ENCODE measurements at regions not wholly inside any gene's neighbourhood (a gene's known extent, or its start where the extent isn't known, plus 50 kb on each side); places are given as distances from the start of the nearest gene placed in this dataset.
A peak's percentile ranks its signal among the peaks of the same experiment; 100 is the strongest.

DNA sequence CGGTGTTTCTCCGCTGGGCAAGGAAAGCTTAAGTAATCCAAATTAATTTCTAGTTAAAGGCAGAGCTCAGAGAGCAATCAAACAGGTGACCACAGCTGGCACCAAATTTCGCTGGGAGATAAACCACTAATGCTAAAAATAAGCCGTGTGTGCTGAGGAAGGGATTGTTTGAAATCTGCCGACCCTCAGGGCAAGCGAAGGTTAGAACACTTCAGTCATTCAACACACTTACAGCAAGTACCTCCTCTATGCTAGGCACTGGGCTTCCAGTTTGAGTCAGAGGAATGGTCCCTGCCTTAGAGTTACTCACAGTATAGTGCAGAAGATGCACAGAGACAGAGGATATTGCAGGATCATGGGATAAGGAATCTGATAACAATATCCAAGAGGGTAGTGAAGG lies 467.9 kb upstream of the PODXL start:
- WGBS (ENCODE audit: missing lambda C conversion rate): 67% methylated on average over 6 of the region's 6 CpGs
- no peaks in the 10 kb centered on the region for H3K9me3 ChIP-seq
- DNase-seq (ENCODE audit: low read depth in 1 of 2, low spot score in 1 of 2): no peak
- CTCF ChIA-PET: interaction anchor here (0.9 kb wide), 1 partner anchor 55 kb away, joined by 3 read pairs; no protein-coding TSS in a partner anchor
- no peak for TF ChIP-seq FOSB (CRISPR knock-in tag; IDR thresholded peaks at IDR 0.05)
- TF ChIP-seq, protein P1, sequence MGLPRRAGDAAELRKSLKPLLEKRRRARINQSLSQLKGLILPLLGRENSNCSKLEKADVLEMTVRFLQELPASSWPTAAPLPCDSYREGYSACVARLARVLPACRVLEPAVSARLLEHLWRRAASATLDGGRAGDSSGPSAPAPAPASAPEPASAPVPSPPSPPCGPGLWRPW (IDR thresholded peaks at IDR 0.05): no peak
- no peak for TF ChIP-seq HDAC2 (IDR thresholded peaks at IDR 0.05)
- no peak for TF ChIP-seq EHF (CRISPR knock-in tag; IDR thresholded peaks at IDR 0.05)
- TF ChIP-seq, protein P2, sequence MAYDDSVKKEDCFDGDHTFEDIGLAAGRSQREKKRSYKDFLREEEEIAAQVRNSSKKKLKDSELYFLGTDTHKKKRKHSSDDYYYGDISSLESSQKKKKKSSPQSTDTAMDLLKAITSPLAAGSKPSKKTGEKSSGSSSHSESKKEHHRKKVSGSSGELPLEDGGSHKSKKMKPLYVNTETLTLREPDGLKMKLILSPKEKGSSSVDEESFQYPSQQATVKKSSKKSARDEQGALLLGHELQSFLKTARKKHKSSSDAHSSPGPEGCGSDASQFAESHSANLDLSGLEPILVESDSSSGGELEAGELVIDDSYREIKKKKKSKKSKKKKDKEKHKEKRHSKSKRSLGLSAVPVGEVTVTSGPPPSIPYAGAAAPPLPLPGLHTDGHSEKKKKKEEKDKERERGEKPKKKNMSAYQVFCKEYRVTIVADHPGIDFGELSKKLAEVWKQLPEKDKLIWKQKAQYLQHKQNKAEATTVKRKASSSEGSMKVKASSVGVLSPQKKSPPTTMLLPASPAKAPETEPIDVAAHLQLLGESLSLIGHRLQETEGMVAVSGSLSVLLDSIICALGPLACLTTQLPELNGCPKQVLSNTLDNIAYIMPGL (CRISPR knock-in tag; IDR thresholded peaks at IDR 0.05; ENCODE audit: borderline replicate concordance): no peak
- no peak for TF ChIP-seq TFCP2L1 (CRISPR knock-in tag; IDR thresholded peaks at IDR 0.05)
- TF ChIP-seq ZFP36 (IDR thresholded peaks at IDR 0.05; ENCODE audit: borderline replicate concordance, partially characterized antibody): no peak
- TF ChIP-seq ZNF302 (CRISPR knock-in tag; IDR thresholded peaks at IDR 0.05): no peak
- no peak for TF ChIP-seq FOXS1 (CRISPR knock-in tag; IDR thresholded peaks at IDR 0.05)
- TF ChIP-seq EHMT2 (IDR thresholded peaks at IDR 0.05; ENCODE audit: low read depth): no peak
- no peak for TF ChIP-seq ZSCAN20 (CRISPR knock-in tag; IDR thresholded peaks at IDR 0.05)
- TF ChIP-seq, protein P3, sequence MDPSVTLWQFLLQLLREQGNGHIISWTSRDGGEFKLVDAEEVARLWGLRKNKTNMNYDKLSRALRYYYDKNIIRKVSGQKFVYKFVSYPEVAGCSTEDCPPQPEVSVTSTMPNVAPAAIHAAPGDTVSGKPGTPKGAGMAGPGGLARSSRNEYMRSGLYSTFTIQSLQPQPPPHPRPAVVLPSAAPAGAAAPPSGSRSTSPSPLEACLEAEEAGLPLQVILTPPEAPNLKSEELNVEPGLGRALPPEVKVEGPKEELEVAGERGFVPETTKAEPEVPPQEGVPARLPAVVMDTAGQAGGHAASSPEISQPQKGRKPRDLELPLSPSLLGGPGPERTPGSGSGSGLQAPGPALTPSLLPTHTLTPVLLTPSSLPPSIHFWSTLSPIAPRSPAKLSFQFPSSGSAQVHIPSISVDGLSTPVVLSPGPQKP (IDR thresholded peaks at IDR 0.05; ENCODE audit: low read depth, low read length): no peak
- TF ChIP-seq SREBF2 (IDR thresholded peaks at IDR 0.05): no peak
- TF ChIP-seq, protein P4, sequence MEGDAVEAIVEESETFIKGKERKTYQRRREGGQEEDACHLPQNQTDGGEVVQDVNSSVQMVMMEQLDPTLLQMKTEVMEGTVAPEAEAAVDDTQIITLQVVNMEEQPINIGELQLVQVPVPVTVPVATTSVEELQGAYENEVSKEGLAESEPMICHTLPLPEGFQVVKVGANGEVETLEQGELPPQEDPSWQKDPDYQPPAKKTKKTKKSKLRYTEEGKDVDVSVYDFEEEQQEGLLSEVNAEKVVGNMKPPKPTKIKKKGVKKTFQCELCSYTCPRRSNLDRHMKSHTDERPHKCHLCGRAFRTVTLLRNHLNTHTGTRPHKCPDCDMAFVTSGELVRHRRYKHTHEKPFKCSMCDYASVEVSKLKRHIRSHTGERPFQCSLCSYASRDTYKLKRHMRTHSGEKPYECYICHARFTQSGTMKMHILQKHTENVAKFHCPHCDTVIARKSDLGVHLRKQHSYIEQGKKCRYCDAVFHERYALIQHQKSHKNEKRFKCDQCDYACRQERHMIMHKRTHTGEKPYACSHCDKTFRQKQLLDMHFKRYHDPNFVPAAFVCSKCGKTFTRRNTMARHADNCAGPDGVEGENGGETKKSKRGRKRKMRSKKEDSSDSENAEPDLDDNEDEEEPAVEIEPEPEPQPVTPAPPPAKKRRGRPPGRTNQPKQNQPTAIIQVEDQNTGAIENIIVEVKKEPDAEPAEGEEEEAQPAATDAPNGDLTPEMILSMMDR (IDR thresholded peaks at IDR 0.05): no peak
- TF ChIP-seq KDM5A (IDR thresholded peaks at IDR 0.05): no peak
- TF ChIP-seq PHF8 (IDR thresholded peaks at IDR 0.05; ENCODE audit: borderline replicate concordance, low read depth): no peak
- FAIRE-seq: no peak
- H3K27ac ChIP-seq: no peak overlapping the region
- ATAC-seq: no peak
- peaks cover 8% of the 10 kb centered on the region; the same call in 2 of the 3 replicates for H3K4me1 ChIP-seq
- POLR2A ChIA-PET: no interaction called here
- H3K4me3 ChIP-seq: no peak overlapping the region
- no peak overlapping the region for H3K4me2 ChIP-seq

DNA sequence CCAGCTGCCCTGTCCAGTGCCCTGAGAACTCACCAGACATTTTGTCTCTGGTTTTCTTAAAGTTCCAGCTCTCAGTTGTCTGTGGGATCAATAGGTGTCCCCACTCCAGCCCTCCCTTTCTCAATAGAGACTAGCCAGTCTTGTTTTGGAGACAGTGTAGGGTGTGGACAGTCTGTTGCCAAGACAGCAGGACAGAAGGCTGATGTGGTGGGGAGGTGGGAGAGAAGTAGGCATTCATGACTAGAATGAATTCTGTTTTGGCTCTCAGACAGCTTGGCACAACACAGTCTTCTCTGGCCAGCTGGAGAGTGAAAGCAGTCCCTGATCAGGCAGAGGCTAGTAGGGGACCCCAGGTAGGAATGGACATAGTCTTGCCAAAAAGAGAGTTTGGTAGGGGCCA lies 467.0 kb upstream of the PODXL start:
- ChIA-PET CTCF (no interaction called here), POLR2A (no interaction called here)
- H3K4me2 ChIP-seq: no peak overlapping the region
- peaks cover 5% of the 10 kb centered on the region; the same call in 2 of the 3 replicates for H3K4me1 ChIP-seq
- H3K4me3 ChIP-seq: no peak overlapping the region
- H3K27ac ChIP-seq: no peak overlapping the region
- DNase-seq (ENCODE audit: low read depth in 1 of 2, low spot score in 1 of 2) (no peak), ATAC-seq (peak; percentile 23 to 36; a peak in 2 of 6 replicates), FAIRE-seq (no peak)
- no peaks in the 10 kb centered on the region for H3K9me3 ChIP-seq
- TF ChIP-seq EHMT2 (IDR thresholded peaks at IDR 0.05; ENCODE audit: low read depth): no peak
- TF ChIP-seq, protein P5, sequence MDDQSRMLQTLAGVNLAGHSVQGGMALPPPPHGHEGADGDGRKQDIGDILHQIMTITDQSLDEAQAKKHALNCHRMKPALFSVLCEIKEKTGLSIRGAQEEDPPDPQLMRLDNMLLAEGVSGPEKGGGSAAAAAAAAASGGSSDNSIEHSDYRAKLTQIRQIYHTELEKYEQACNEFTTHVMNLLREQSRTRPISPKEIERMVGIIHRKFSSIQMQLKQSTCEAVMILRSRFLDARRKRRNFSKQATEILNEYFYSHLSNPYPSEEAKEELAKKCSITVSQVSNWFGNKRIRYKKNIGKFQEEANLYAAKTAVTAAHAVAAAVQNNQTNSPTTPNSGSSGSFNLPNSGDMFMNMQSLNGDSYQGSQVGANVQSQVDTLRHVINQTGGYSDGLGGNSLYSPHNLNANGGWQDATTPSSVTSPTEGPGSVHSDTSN (IDR thresholded peaks at IDR 0.05): no peak
- TF ChIP-seq HOXA7 (CRISPR knock-in tag; IDR thresholded peaks at IDR 0.05): no peak
- no peak for TF ChIP-seq POLR2A (IDR thresholded peaks at IDR 0.05; ENCODE audit: low read length)
- TF ChIP-seq MAFK (IDR thresholded peaks at IDR 0.05; ENCODE audit: partially characterized antibody): no peak
- TF ChIP-seq, protein P6, sequence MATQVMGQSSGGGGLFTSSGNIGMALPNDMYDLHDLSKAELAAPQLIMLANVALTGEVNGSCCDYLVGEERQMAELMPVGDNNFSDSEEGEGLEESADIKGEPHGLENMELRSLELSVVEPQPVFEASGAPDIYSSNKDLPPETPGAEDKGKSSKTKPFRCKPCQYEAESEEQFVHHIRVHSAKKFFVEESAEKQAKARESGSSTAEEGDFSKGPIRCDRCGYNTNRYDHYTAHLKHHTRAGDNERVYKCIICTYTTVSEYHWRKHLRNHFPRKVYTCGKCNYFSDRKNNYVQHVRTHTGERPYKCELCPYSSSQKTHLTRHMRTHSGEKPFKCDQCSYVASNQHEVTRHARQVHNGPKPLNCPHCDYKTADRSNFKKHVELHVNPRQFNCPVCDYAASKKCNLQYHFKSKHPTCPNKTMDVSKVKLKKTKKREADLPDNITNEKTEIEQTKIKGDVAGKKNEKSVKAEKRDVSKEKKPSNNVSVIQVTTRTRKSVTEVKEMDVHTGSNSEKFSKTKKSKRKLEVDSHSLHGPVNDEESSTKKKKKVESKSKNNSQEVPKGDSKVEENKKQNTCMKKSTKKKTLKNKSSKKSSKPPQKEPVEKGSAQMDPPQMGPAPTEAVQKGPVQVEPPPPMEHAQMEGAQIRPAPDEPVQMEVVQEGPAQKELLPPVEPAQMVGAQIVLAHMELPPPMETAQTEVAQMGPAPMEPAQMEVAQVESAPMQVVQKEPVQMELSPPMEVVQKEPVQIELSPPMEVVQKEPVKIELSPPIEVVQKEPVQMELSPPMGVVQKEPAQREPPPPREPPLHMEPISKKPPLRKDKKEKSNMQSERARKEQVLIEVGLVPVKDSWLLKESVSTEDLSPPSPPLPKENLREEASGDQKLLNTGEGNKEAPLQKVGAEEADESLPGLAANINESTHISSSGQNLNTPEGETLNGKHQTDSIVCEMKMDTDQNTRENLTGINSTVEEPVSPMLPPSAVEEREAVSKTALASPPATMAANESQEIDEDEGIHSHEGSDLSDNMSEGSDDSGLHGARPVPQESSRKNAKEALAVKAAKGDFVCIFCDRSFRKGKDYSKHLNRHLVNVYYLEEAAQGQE (IDR thresholded peaks at IDR 0.05): no peak
- TF ChIP-seq, protein P7, sequence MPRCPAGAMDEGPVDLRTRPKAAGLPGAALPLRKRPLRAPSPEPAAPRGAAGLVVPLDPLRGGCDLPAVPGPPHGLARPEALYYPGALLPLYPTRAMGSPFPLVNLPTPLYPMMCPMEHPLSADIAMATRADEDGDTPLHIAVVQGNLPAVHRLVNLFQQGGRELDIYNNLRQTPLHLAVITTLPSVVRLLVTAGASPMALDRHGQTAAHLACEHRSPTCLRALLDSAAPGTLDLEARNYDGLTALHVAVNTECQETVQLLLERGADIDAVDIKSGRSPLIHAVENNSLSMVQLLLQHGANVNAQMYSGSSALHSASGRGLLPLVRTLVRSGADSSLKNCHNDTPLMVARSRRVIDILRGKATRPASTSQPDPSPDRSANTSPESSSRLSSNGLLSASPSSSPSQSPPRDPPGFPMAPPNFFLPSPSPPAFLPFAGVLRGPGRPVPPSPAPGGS (IDR thresholded peaks at IDR 0.05): no peak
- no peak for TF ChIP-seq ZFP36 (IDR thresholded peaks at IDR 0.05; ENCODE audit: borderline replicate concordance, partially characterized antibody)
- TF ChIP-seq MYC (IDR thresholded peaks at IDR 0.05; ENCODE audit: borderline replicate concordance, low read length): no peak
- TF ChIP-seq TFCP2L1 (CRISPR knock-in tag; IDR thresholded peaks at IDR 0.05): no peak
- TF ChIP-seq, protein P8, sequence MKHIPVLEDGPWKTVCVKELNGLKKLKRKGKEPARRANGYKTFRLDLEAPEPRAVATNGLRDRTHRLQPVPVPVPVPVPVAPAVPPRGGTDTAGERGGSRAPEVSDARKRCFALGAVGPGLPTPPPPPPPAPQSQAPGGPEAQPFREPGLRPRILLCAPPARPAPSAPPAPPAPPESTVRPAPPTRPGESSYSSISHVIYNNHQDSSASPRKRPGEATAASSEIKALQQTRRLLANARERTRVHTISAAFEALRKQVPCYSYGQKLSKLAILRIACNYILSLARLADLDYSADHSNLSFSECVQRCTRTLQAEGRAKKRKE (CRISPR knock-in tag; IDR thresholded peaks at IDR 0.05; ENCODE audit: low read depth): no peak
- TF ChIP-seq SREBF2 (IDR thresholded peaks at IDR 0.05): no peak
- TF ChIP-seq POLR2AphosphoS2 (conservative IDR thresholded peaks at IDR 0.05; ENCODE audit: low read length): no peak
- TF ChIP-seq EP300 (IDR thresholded peaks at IDR 0.05): no peak

Measured in A549 (cell line).